ENCODE measurements at regions not wholly inside any gene's neighbourhood (a gene's known extent, or its start where the extent isn't known, plus 50 kb on each side); places are given as distances from the start of the nearest gene placed in this dataset.

GRCh38 chr13:67645874-67646467 lies 415.8 kb upstream of the PCDH9 start:
- no peak for DNase-seq (ENCODE audit: low read depth in 3 of 3, low spot score in 2 of 3)

DNA sequence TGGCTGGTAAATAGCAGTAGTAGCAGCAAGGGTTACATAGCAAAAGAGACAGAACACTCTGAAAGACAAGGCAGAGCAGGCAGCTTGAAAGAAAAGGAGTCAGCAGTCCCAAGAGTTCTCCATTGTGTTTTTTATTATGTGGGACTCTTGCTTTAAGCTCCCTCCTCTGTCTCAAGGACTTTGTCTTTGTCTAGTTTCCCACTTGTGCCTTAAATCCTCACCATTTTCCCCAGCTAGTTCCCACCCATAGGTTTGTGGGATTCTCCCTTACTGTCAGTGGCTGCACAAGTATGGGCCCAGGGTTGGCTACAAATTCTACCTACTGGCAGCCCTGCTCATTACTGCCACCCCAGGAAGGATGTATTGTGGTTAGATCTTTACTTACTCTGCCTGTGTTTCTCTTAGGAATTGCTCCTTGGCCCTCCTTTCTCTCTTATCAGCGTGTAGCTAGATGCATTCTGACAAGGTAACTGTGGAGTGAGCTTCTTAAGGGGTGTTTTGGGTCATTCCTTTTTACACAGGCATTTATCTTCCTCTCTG lies 413.4 kb upstream of the PCDH9 start:
- DNase-seq (ENCODE audit: low read depth in 3 of 3, low spot score in 2 of 3) = no peak

GRCh38 chr13:67642657-67643056 lies 412.5 kb upstream of the PCDH9 start:
- DNase-seq (ENCODE audit: low read depth in 3 of 3, low spot score in 2 of 3) = no peak

- DNase-seq (ENCODE audit: low read depth in 3 of 3, low spot score in 2 of 3) = no peak
These were observed 405.6 kb upstream of the PCDH9 start for GRCh38 chr13:67635754-67636153.

GRCh38 chr13:67632590-67632989 lies 402.5 kb upstream of the PCDH9 start:
- DNase-seq (ENCODE audit: low read depth in 3 of 3, low spot score in 2 of 3) = no peak

DNA sequence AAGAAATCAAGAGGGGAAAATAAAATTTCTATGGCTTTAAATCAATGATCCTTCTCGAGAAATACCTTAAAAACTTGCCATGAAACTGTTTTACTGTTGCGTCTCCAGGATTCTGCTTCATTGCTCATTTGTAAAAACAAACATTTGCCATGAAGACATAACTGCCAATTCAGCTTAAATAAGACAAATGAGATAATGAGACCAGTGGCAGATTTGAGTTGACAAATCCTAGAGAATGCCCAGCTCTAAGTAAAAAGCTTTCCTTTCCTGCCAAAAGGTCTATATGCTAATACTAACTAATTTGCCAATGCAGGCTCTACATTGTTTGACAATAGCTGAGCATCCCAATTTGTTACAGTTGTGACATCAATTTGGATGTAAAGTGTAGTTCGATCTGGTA lies 400.5 kb upstream of the PCDH9 start:
- no peak for DNase-seq (ENCODE audit: low read depth in 3 of 3, low spot score in 2 of 3)

GRCh38 chr13:67623630-67624029 lies 393.5 kb upstream of the PCDH9 start:
- DNase-seq (ENCODE audit: low read depth in 3 of 3, low spot score in 2 of 3) = no peak

GRCh38 chr13:67620665-67621064 lies 390.5 kb upstream of the PCDH9 start:
- no peak for DNase-seq (ENCODE audit: low read depth in 3 of 3, low spot score in 2 of 3)

- no peak for DNase-seq (ENCODE audit: low read depth in 3 of 3, low spot score in 2 of 3)
These were observed 389.9 kb upstream of the PCDH9 start for GRCh38 chr13:67619995-67620380.

DNA sequence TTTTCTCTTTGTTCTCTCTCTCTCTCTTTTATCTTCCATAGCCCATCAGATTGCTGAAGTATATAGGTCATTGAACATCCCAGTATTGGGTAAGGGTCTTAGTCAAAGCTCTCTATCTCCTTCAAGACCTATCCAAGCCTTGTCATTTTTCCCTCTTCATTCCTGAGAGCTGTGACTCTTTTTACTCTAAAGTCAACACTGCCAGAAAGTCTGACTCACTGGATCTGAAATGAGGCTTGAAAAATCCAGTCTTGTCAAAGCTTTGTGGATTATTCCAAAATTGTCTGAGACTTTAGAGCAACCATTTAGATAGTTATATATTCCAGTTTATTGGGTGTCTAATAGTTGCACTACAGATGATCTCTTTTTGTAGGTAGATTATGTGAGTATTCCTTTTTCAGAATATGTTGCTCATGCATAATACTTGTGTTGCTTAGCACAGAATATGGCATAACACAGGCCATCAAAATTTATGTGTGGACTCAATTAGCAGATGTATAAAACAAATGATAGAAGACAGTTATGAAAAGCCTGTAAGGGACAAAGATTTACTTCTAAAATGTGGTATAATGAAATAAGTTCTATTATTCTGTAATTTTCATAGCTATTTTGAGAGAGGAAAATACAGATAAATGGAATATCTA lies 389.3 kb upstream of the PCDH9 start:
- DNase-seq (ENCODE audit: low read depth in 3 of 3, low spot score in 2 of 3) = no peak

DNA sequence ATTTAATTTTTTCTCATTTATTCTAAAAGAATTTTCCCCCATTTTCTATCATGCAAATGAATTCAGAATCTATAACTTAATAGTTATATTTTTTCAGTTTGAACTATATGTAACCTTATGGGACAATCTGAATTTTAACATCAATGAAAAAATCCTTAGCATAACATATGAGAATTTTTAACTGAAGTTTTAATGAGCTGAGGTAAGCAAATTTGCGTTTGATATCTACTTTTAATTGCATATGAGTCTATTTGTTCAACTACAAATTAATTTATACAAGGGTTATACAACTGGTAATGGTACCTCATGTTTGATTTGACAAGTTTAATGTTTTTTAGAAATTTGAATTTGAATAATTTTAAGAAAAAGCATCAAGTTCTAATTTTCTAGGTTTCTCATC lies 384.4 kb upstream of the PCDH9 start:
- no peak for DNase-seq (ENCODE audit: low read depth in 3 of 3, low spot score in 2 of 3)

GRCh38 chr13:67614013-67614412 lies 383.9 kb upstream of the PCDH9 start:
- no peak for DNase-seq (ENCODE audit: low read depth in 3 of 3, low spot score in 2 of 3)

- no peak for DNase-seq (ENCODE audit: low read depth in 3 of 3, low spot score in 2 of 3)
These were observed 358.5 kb upstream of the PCDH9 start for GRCh38 chr13:67588607-67589006.

- DNase-seq (ENCODE audit: low read depth in 3 of 3, low spot score in 2 of 3) = no peak
These were observed 347.2 kb upstream of the PCDH9 start for GRCh38 chr13:67577361-67577760.

DNA sequence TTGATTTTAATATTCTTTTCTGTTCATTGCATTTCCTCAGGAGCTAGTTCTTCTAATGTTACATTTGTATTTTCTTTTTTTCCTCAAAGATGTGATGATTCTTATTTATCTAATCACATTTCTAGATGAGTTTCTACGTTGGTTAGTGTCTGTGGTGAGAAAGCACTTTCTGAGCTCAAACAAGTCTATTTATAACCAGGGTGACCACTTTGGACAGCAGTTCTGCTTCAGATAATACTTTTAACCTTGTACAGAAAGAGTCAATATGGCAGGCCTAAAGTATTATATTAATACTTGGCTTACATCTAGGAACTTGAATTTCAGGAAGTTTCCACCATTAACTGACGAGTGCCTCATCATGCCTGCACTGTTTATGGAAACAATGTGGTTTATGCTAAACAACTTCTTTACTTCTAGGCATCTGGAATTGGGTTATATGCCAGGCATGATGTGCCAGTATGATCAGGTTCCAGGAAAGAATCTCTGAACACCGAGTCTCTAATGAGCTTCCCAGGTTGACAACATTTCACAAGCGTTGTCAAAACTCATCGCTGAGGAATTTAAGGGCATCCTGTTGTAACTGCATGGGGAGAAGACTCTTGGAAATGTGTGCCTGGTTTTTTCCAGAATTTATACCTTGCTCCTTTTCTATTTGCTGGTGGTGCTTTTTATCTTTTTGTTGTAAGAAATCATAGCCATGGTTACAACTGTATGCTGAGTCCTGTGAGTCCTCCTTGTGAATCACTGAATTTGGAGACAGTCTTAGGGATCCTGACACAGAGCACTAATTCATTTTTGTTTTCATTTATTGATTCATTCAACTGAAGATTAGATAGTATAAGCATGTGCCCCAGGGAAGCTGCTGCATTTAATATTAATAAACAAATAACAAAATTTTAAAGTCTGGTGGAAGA lies 344.4 kb upstream of the PCDH9 start:
- DNase-seq (ENCODE audit: low read depth in 3 of 3, low spot score in 2 of 3) = no peak

GRCh38 chr13:67568205-67568604 lies 338.1 kb upstream of the PCDH9 start:
- no peak for DNase-seq (ENCODE audit: low read depth in 3 of 3, low spot score in 2 of 3)

DNA sequence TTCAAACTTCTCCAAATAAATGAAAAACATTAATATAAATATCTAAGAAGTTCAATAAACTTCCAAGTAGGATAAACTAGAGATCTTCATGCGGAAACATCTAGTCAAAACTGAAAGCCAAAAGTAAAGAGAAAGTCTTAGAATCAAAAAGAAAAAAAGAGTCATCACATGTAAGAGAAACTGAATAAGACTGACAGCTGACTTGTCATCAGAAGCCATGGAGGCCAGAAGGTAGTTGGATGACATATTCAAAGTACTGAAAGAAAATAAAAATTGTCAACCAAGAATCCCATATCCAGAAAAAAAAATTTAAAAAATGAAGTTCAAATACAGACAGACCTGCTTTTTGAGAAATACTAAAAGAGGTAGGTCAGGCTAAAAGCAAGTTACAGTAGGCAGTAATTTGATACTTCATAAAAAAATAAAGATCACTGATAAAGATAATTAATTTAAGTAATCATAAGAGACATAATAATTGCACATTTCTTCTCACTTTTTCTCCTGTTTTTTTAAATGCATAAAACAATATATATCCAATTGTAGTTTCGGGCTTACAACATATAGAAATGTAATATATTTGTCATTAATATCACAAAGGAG lies 327.6 kb upstream of the PCDH9 start:
- no peak for DNase-seq (ENCODE audit: low read depth in 3 of 3, low spot score in 2 of 3)

DNA sequence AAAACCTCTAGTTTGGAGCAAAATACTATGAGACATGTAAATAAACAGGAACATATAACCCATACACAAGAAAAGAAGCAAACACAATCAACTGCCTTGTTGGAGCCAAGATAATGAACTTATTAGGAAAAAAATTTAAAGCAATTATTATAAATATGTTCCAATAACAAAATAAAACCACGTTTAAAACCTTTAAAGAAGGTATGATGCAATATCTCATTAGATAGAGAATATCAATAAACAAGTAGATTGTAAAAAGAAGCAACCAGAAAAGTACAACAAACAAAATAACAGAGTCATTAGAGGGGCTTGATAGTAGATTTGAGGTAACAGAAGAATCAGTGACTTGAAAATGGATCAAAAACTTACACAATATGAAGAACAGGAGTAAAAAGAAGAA lies 327.0 kb upstream of the PCDH9 start:
- no peak for DNase-seq (ENCODE audit: low read depth in 3 of 3, low spot score in 2 of 3)

DNA sequence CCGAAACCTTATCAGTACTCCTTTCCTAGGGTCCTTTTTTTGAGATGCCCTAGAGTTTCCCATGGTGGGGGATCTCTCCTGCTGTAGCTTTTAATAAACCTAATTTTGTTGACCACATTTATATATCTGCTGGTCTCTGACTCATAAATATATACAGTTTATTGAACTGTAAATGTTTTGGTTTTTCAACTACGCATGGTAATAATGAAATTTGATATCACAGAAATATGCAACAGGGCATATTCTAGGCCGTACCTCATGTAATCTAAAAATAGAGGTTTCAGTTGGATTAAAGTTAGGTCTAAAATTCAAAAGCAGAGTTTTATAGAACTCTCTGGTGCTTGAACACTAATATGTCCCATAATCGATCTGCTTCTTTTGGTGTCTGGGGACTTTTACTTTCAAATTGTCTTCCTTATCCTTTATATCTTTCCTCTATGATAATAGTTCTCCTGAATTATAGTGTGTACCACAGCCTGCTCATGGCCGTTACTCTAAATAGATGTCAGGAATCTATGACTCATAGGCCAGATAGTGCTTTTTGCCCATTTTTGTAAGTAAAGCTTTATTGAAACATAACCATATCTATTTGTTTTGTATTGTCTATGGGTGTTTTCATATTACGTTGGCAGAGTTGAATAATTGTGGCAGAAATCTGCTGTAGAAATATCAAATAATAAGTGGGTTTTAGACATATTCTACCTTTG lies 324.8 kb upstream of the PCDH9 start:
- no peak for DNase-seq (ENCODE audit: low read depth in 3 of 3, low spot score in 2 of 3)

DNA sequence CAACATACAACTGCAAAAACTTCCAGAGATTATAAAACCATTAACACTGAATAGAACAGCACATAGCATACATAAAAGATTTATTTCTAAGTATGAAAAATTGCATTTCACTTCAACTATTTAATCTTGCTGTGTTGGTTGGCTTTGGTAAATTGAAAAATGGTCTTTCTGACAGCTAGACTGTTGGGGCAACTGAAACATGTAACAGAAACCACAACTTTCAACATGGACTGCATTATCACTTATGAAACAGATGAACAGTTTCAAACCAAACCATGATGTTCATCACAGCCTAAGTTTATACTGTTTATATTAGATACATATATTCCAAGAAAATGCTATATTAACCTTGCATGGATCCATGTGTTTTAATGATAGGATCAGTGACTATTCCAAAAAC lies 324.1 kb upstream of the PCDH9 start:
- no peak for DNase-seq (ENCODE audit: low read depth in 3 of 3, low spot score in 2 of 3)

DNA sequence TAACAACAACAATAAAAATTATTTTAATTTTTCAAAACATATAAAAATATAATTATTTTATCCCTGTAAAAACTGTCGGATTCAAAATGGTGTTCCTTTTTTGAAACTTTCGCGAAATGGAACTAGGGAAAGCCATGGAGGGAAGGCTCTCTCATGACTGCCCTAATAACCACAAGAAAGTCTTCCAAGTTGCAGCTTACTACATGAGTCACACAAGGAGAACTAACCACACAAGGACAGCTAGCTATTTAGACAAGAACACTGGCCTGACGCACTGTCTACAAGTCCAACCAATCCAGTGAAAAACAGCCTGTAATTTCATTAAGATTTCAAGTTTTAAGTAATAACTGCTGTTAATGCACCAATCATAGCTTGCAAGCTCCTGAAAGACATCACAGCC lies 319.2 kb upstream of the PCDH9 start:
- no peak for DNase-seq (ENCODE audit: low read depth in 3 of 3, low spot score in 2 of 3)

Measured in right renal cortex interstitium (tissue), 3 donors.